ENCODE measurements at regions not wholly inside any gene's neighbourhood (a gene's known extent, or its start where the extent isn't known, plus 50 kb on each side); places are given as distances from the start of the nearest gene placed in this dataset.

GRCh38 chr4:117626664-117627063, 407.6 kb upstream of the NDST3 start:
- TF ChIP-seq GATA3 (IDR thresholded peaks at IDR 0.05; ENCODE audit: low read depth, low read length) = no peak
- TF ChIP-seq GATA2 (IDR thresholded peaks at IDR 0.05; ENCODE audit: low read depth, low read length) = no peak
